HG03196 (cell line): ENCODE measurements at regions not wholly inside any gene's neighbourhood (a gene's known extent, or its start where the extent isn't known, plus 50 kb on each side); places are given as distances from the start of the nearest gene placed in this dataset.

ENCODE experiments used
- ATAC-seq: cut with Tn5 transposase; IDR thresholded peaks from one replicate; pipeline ENCODE4 v1.9.1; 2021; ENCODE audit not compliant: unreplicated experiment

- ATAC-seq, result peak; percentile 97
Observed at GRCh38 chr10:4663162-4663992, 162.6 kb upstream of the AKR1E2 start.

- no peak for ATAC-seq
Observed at GRCh38 chr10:4662576-4663161, 163.3 kb upstream of the AKR1E2 start.

DNA sequence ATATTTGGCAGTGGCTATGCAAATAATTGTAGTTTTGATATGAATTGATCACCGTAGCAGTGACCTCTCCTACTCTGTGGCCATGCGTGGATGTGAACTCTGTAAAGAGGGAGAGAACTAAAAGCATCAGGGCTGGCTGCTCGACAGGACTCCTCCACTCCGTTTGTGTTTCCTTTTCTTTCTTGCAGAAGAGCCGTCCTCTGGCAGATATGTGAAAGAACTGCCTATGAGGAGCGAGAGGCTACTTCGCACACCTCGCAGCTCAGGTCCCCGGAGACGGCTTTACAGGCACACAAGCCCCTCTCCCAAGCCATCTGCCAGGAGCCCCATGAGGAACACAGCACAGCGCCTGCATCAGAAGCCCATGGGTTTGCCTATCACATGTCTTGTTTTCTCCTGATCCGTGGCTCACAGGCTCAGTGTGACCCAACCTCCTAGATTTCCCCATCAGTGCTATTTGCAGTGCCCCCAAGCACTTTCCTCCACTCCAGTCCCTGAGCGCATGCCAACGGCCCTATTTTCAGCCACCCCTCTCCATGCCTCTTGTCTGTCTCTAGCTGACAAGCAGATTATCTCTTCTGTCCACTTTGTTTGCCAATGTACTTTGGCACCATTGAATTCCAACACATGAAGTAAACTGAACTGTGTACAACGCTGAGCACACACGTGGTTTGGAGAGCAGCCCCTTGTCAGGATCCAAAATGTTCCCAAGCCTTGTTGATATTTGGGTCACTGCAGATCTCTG is 164.3 kb upstream of the AKR1E2 start:
- no peak for ATAC-seq

DNA sequence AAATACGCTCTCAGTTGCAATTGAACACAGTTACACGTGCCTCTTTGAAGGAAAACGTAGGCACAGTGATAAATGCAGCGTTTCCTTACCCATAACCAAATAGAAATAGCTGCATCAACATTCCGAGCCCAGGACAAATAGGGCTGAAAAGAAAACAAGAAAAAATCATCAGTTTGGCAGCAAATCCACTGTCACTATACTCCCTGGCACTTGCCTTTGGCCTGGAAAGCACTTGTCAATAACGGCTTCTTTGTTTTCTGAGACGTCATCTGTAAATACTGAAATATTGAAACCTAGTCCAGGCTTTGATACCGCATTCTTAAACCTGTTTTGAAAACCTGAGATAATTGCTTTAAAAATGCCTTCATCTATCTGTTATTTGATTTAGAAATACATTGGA is 167.2 kb upstream of the AKR1E2 start:
- no peak for ATAC-seq

- no peak for ATAC-seq
Observed at GRCh38 chr10:4656576-4657194, 169.3 kb upstream of the AKR1E2 start.

- ATAC-seq, result no peak
Observed at GRCh38 chr10:4655879-4656278, 170.1 kb upstream of the AKR1E2 start.

DNA sequence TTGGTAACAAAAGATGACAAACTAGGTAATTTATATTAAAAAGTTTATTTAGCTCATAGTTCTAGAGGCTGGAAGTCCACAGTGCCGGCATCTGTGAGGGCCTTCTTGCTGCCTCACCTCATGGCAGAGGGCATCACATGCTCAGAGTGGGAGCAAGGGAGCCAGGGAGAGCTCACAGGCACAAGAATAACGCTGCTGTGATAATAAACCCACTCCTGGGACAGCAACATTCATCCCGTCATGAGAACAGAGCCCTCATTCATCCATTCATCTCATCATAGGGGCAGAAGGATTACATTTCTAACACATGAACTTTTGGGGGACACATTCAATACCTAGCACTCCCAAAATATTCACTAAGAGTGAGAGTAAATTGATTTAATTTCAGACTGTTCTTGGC is 170.6 kb upstream of the AKR1E2 start:
- no peak for ATAC-seq

DNA sequence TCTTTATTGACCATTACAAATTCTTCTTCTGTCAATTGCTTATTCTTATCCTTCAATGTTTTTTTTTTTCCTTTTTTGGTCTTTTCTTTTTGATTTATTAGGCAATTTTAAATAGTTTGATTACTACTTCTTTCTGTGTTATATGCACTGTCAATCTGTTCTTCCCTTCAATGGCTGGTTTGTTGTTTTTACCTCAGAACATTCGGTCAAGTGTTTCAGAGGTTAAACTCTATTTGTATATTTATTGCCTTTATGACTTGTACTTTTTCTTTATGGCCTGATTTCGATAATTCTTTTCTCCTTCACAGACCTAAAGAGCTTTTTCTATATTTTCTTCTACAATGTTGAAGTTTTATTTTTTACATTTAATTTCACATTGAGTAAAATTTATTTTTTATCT is 171.5 kb upstream of the AKR1E2 start:
- no peak for ATAC-seq

GRCh38 chr10:4653160-4653559 is 172.8 kb upstream of the AKR1E2 start:
- no peak for ATAC-seq

GRCh38 chr10:4652111-4653010 is 173.6 kb upstream of the AKR1E2 start:
- ATAC-seq, result peak; percentile 80

GRCh38 chr10:4651404-4652037 is 174.5 kb upstream of the AKR1E2 start:
- no peak for ATAC-seq

DNA sequence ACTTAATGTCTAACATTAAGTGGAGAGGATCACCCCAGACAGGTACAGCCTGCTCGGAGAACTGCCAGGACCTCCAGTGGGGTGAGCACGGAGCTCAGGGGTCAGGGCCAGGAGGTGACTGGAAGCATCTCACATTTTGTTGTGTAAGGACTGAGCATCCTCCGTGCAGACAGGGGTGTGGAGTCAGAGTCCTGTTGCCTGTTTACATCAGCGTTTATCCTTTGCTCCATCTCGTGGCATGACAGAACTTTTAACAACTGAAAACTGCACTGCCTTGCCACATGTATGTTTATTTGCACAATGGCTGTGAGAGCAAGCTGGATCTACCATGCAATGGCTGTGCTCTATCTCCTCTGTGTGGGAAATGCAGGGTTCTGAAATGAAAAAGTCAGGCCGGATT is 175.4 kb upstream of the AKR1E2 start:
- no peak for ATAC-seq

- ATAC-seq, result no peak
Observed at GRCh38 chr10:4649886-4650508, 176.0 kb upstream of the AKR1E2 start.

DNA sequence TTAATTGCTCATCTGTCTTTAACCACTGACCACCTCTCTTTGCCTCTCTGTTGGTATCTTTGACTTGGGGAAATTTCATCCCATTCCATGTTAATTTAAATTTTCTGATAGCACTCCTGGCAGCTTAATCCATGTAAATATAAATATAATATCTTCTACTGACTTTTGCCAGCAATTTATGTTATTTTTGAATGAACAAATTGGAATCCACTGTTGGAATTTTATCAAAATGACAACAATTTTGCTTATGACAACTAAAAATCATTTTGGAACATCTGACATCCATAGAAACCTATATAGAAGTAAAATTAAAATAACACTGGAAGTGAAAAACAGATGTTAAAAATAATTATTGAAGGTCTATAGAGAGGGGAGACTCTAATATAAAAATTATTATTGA is 176.5 kb upstream of the AKR1E2 start:
- no peak for ATAC-seq

DNA sequence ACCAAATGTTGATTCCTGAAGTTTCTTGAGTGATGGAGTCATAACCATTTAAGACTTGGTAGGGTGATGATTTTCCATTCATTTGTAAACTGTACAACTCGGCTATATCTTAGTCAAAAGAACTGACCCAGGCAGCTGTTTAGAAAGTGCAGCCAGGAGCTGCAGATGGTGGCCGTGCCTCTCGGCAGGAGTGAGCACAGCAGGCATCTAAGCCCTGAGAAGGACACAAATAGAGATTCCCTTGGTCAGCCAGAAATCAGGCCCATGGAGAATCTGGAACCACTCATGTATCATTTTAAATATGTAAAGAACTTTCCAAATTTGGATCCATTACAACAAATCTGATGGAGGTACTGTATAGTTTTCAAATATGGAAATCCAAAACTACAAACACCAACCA is 177.0 kb upstream of the AKR1E2 start:
- no peak for ATAC-seq

- no peak for ATAC-seq
Observed at GRCh38 chr10:4647109-4647785, 178.8 kb upstream of the AKR1E2 start.

GRCh38 chr10:4646547-4646946 is 179.5 kb upstream of the AKR1E2 start:
- no peak for ATAC-seq

DNA sequence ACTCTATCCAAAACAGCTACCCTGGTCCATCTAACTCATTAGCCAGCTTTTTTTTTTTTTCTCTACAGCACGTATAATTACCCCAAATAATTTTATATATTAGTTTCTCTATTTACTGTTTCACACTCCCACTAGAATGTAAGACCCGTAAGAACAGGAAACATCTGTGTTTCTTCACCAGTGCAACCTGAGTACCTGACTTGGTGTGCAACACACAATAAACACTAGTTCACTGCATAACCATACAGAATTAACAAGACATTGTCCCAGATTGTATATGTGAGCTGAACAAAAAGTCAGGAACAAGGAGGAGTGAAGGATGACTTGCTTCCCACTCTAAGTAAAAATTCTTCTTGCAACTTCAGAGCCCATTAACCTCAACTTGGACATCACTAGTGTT is 180.2 kb upstream of the AKR1E2 start:
- ATAC-seq, result no peak

GRCh38 chr10:4643471-4643870 is 182.5 kb upstream of the AKR1E2 start:
- no peak for ATAC-seq
